ENCODE measurements at regions not wholly inside any gene's neighbourhood (a gene's known extent, or its start where the extent isn't known, plus 50 kb on each side); places are given as distances from the start of the nearest gene placed in this dataset.
"Not testable (repeated sequence)": the region's sequence is repeated elsewhere in the genome, so short reads cannot be mapped to it uniquely, and the experiment has no call there.

DNA sequence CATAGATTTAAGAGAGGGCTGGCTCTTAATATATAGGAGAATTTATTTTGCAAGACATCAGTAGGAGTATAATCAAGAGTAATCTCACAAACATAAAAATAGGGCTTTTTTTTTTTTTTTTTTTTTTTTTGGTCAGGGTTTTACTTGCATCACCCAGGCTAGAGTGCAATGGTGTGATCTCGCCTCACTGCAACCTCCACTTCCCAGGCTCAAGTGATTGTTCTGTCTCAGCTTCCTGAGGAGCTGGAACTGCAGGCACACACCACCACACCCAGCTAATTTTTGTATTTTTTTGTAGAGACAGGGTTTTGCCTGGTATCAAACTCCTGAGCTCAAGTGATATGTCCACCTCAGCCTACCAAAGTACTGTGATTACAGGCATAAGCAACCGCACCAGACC, 535.3 kb downstream of the CCSER2 start:
- Histone ChIP-seq H3K4me3 (ENCODE audit: low read depth, low read length, poor library complexity, severe bottlenecking) (no peak overlapping the region), H3K9me3 (ENCODE audit: low read depth, low read length, poor library complexity, severe bottlenecking) (no peaks in the 10 kb centered on the region), H3K36me3 (ENCODE audit: insufficient read depth, low read length, poor library complexity, severe bottlenecking) (no peaks in the 10 kb centered on the region), H3K27me3 (replicated peaks; ENCODE audit: insufficient read depth, low read depth, low read length, poor library complexity) (no peaks in the 10 kb centered on the region), H3K27ac (ENCODE audit: low read depth, low read length, poor library complexity, severe bottlenecking) (no peak overlapping the region), H3K4me1 (ENCODE audit: insufficient read depth, low read length, poor library complexity, severe bottlenecking) (no peaks in the 10 kb centered on the region)
- intact Hi-C loops (cut with micrococcal nuclease; ENCODE audit: unreplicated experiment): no loop called here
- no peak for DNase-seq (ENCODE audit: low spot score)
- POLR2A ChIA-PET (ENCODE audit: low non-redundant PET): no interaction called here
- TF ChIP-seq EZH2 (IDR thresholded peaks at IDR 0.05; ENCODE audit: borderline replicate concordance, low read depth, low read length, poor library complexity, severe bottlenecking): no peak
- no peak for TF ChIP-seq CTCF (conservative IDR thresholded peaks at IDR 0.05; ENCODE audit: low read depth, low read length)
- CTCF ChIA-PET: no interaction called here
- no TSS peak for BruUV-seq (replicated peaks)

GRCh38 chr10:84876116-84876999, 548.0 kb downstream of the CCSER2 start:
- H3K27ac ChIP-seq (ENCODE audit: low read depth, low read length, poor library complexity, severe bottlenecking): no peak overlapping the region
- H3K4me3 ChIP-seq (ENCODE audit: low read depth, low read length, poor library complexity, severe bottlenecking): no peak overlapping the region
- no peaks in the 10 kb centered on the region for H3K4me1 ChIP-seq (ENCODE audit: insufficient read depth, low read length, poor library complexity, severe bottlenecking)
- no TSS peak for BruUV-seq (replicated peaks)
- no peaks in the 10 kb centered on the region for H3K36me3 ChIP-seq (ENCODE audit: insufficient read depth, low read length, poor library complexity, severe bottlenecking)
- ChIA-PET POLR2A (ENCODE audit: low non-redundant PET) (no interaction called here), CTCF (no interaction called here)
- intact Hi-C loops (cut with micrococcal nuclease; ENCODE audit: unreplicated experiment): no loop called here
- H3K27me3 ChIP-seq (replicated peaks; ENCODE audit: insufficient read depth, low read depth, low read length, poor library complexity): peaks cover 17% of the 10 kb centered on the region
- DNase-seq (ENCODE audit: low spot score): no peak
- TF ChIP-seq EZH2 (IDR thresholded peaks at IDR 0.05; ENCODE audit: borderline replicate concordance, low read depth, low read length, poor library complexity, severe bottlenecking) (no peak), CTCF (conservative IDR thresholded peaks at IDR 0.05; ENCODE audit: low read depth, low read length) (no peak)
- H3K9me3 ChIP-seq (ENCODE audit: low read depth, low read length, poor library complexity, severe bottlenecking): no peaks in the 10 kb centered on the region

GRCh38 chr10:84879991-84880390, 551.6 kb downstream of the CCSER2 start:
- no peak for DNase-seq (ENCODE audit: low spot score)
- Histone ChIP-seq H3K4me1 (ENCODE audit: insufficient read depth, low read length, poor library complexity, severe bottlenecking) (no peaks in the 10 kb centered on the region), H3K9me3 (ENCODE audit: low read depth, low read length, poor library complexity, severe bottlenecking) (no peaks in the 10 kb centered on the region), H3K27me3 (replicated peaks; ENCODE audit: insufficient read depth, low read depth, low read length, poor library complexity) (no peaks in the 10 kb centered on the region), H3K36me3 (ENCODE audit: insufficient read depth, low read length, poor library complexity, severe bottlenecking) (no peaks in the 10 kb centered on the region), H3K27ac (ENCODE audit: low read depth, low read length, poor library complexity, severe bottlenecking) (no peak overlapping the region), H3K4me3 (ENCODE audit: low read depth, low read length, poor library complexity, severe bottlenecking) (no peak overlapping the region)
- no TSS peak for BruUV-seq (replicated peaks)
- no peak for TF ChIP-seq EZH2 (IDR thresholded peaks at IDR 0.05; ENCODE audit: borderline replicate concordance, low read depth, low read length, poor library complexity, severe bottlenecking)
- TF ChIP-seq CTCF (conservative IDR thresholded peaks at IDR 0.05; ENCODE audit: low read depth, low read length): no peak
- intact Hi-C loops (cut with micrococcal nuclease; ENCODE audit: unreplicated experiment): no loop called here
- ChIA-PET POLR2A (ENCODE audit: low non-redundant PET) (no interaction called here), CTCF (no interaction called here)

- H3K4me3 ChIP-seq (ENCODE audit: low read depth, low read length, poor library complexity, severe bottlenecking); POLR2A ChIA-PET (ENCODE audit: low non-redundant PET); H3K36me3 ChIP-seq (ENCODE audit: insufficient read depth, low read length, poor library complexity, severe bottlenecking); CTCF ChIA-PET; H3K4me1 ChIP-seq (ENCODE audit: insufficient read depth, low read length, poor library complexity, severe bottlenecking); H3K27me3 ChIP-seq (replicated peaks; ENCODE audit: insufficient read depth, low read depth, low read length, poor library complexity); DNase-seq (ENCODE audit: low spot score); intact Hi-C loops (cut with micrococcal nuclease; ENCODE audit: unreplicated experiment); H3K27ac ChIP-seq (ENCODE audit: low read depth, low read length, poor library complexity, severe bottlenecking); BruUV-seq (replicated peaks); H3K9me3 ChIP-seq (ENCODE audit: low read depth, low read length, poor library complexity, severe bottlenecking): not testable (repeated sequence)
Observed at GRCh38 chr10:84881696-84882095, 553.3 kb downstream of the CCSER2 start.
